Glomerular endothelial cell (primary cell): ENCODE measurements at regions not wholly inside any gene's neighbourhood (a gene's known extent, or its start where the extent isn't known, plus 50 kb on each side); places are given as distances from the start of the nearest gene placed in this dataset.
"Not testable (repeated sequence)": the region's sequence is repeated elsewhere in the genome, so short reads cannot be mapped to it uniquely, and the experiment has no call there.

ENCODE experiments used
- DNase-seq: peaks from one replicate; pipeline ENCODE4 v3.0.0-alpha.2; 2011; ENCODE audit warnings: low read depth, low spot score; ENCODE audit errors: extremely low read depth

- DNase-seq = no peak
Measured at GRCh38 chr10:7070950-7071349, 339.9 kb downstream of the SFMBT2 start.

GRCh38 chr10:7069706-7070105 lies 341.1 kb downstream of the SFMBT2 start:
- no peak for DNase-seq

DNA sequence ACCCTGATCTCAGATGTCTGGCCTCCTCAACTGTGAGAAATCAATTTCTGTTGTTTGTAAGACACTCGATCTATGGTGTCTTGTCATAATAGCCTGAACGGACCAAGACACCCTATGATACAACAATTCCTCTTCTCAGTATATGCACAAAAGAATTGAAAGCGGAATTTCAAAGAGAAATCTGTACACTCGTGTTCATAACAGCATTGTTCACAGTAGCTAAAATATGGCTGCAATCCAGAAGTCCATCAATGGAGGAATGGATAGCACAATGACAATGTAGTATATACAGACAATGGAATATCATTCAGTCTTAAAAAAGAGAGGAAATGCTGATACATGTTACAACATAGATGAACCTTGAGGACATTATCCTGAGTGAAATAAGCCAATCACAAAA lies 354.6 kb downstream of the SFMBT2 start:
- DNase-seq = no peak

DNA sequence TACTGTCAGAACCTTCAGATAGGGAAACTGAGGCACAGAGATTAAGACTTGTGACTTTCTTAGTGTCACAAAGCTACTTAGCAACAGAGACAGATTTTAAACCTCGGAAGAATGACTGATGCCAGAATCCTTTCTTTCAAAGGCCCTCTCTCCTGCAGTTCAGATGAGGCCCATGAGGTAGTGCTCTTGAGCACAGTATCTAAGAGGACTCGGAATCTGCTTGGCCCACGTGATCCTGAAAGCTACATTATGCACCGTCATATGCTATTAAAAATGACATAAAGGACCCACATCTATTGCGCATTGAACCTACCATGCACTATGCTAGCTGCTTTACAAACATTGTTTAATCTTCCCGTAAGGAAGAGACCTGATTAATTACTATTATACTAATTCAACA lies 355.9 kb downstream of the SFMBT2 start:
- DNase-seq = no peak

GRCh38 chr10:7053195-7053594 lies 357.6 kb downstream of the SFMBT2 start:
- no peak for DNase-seq

DNA sequence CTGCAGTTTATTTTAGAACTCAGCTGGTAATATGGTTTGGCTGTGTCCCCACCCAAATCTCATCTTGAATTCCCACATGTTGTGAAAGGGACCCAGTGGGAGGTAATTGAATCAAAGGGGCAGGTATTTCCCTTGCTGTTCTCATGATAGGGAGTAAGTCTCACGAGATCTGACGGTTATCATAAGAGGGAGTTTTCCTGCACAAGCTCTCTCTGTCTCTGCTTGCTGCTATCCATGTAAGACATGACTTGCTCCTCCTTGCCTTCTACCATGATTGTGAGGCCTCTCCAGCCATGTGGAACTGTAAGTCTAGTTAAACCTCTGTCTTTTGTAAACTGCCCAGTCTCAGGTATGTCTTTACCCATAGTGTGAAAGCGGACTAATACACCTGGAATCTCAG lies 360.8 kb downstream of the SFMBT2 start:
- DNase-seq = not testable (repeated sequence)

DNA sequence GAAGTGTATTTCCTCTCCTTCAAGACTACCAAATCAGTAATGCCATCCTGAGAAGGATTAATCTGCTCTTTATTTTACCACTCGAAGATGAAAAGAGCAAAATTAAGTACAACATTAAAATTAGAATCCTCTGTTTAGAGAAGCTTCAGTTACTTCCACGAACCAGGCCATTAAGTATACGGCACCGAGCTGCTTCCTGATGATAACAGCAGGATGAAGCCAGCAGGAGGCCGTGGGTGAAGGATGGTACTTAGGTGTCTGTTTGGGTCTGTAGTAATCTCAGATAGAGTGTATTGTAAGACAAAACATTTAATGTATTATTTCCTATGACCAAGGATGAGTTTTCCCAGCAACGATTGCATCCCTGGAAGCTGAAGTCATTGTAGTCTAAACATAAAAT lies 362.8 kb downstream of the SFMBT2 start:
- no peak for DNase-seq

DNA sequence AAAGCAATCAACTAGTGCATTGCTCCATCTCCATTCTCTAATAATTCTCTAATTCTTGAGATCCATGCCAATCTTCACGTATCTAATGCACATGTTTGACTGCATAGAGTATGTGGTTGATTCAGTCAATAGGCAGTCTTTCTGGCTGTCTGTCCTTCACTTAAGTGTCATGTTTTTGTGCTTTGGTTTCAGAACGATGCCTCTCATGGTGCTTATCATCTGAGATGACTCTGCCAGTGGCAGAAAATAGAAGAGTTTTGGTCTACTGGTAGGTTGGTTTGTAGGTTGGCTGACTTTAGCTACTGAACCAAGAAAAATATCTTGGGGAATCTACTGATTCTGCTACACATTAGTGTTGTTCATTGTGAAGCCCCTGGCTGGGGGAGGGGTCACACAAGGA lies 364.2 kb downstream of the SFMBT2 start:
- no peak for DNase-seq

DNA sequence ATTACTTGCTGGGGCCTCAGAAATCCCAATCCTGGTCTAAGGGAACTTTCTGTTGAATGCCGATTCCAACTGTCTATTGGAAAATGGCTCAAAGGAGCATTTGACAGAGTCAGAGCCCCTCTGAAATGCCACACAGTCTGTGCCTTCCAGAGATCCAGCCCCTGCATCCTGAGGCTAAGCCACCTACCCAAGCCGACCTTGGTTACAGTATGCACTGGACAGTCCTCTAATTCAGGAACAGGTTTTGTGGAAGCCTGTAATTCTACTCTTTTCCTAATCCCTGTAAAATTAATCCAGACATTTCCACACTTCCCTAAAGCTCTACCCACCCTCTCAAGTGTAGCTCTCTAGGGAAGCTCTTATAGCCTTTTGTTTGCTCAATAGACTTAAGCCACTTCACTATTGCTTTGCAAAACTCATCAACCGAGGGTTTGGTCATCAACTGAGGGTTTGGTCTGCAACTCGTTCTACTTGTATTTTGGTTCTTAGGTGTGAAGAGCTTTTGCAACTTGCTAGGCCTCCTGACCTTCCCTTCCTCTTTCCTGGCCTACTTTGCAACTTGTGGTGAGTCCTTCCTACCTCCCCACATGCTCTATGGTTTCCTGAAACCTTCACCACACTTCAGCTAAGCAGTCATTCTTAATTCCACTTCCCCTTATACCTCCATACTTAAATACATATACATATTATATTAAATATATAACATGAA lies 364.8 kb downstream of the SFMBT2 start:
- DNase-seq = no peak

- DNase-seq = no peak
Measured at GRCh38 chr10:7043055-7043653, 367.7 kb downstream of the SFMBT2 start.

DNA sequence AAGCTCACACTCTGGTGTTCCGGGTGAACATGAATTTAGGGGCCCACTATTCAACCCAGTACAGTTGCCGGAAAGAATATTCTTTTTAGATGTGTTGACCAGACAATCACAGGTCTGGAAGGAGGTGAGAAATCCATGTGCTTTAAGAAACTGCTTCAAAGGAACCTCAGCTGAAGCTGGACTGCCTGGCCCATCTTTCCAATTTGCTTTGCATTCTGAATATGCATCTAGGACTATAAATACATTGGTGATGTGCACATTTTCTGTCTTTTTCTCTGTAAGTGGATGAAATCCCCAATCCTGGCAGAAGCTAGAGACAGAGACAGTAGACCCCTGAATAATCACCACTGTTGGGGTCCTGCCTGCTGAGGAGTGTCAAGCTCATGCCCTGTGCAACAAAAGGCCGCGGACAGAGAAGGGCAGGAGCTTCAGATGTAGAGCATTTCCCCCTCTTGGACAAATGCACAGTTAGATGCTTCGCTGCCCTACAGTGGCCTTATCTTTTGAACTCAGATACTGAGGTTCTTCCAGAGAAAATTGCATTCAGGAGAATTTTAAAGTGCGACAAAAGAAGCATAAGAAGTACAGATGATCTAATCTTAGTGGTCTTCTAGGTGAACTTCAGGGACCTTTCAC lies 368.3 kb downstream of the SFMBT2 start:
- DNase-seq = no peak

GRCh38 chr10:7042000-7042399 lies 368.8 kb downstream of the SFMBT2 start:
- DNase-seq = no peak

DNA sequence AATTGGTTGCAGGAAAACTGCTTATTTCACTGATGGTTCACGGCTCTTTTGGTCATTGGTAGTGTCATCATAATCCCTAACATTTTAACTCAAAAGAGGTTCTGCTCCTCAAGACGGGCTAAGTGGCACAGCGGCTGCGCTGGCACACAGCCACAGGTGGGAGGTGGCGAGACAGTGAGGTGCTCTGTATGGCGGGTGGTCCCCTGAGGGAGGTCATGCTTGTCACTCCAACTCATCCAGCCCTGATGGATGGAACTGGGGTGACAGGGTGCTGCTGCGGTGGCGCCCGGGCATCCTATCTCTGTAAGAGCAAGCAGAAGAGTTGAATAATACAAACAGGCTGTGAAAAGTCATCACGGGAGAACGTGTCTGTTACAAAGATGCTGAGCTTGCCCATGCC lies 370.2 kb downstream of the SFMBT2 start:
- DNase-seq = no peak

DNA sequence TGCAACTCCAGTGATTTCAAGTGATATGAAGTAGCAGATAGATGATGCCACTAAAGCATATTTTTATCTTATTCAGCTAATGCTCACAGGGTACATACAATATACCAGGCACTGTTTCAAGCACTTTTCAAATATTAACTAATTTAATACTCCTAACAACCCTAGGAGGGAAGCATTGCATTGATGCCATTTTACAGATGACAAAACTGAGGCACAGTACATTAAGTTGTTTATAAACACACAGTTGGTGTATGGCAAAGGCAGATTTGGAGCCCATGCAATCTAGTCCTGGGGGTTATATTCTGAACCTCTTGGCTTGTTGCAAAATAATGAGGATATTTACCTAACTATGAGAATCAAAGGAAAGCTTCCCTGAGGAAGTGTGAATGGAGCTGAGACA lies 371.0 kb downstream of the SFMBT2 start:
- no peak for DNase-seq

DNA sequence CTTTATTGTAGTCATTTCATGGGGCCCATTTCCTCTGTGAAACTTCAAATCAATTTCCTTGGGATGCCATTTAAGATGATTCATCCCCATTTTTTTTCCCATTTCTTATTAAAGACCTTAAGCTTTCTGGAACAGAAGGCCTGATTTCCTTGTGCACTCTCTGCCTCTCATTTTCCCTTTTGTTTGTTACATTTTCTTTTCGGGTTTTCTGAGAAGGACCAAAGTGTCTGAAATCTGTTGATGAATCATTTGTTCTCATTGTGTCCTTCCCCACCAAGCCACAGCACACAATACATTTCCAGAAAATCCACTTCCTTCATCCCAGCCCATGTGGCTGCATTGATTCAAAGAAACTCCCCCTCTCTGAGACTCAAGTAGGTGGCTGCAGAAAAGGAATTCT lies 372.4 kb downstream of the SFMBT2 start:
- no peak for DNase-seq

DNA sequence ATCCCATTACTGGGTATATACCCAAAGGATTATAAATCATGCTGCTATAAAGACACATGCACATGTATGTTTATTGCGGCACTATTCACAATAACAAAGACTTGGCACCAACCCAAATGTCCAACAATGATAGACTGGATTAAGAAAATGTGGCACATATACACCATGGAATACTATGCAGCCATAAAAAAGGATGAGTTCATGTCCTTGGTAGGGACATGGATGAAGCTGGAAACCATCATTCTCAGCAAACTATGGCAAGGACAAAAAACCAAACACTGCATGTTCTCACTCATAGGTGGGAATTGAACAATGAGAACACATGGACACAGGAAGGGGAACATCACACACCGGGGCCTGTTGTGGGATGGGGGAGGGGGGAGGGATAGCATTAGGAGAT lies 373.4 kb downstream of the SFMBT2 start:
- not testable (repeated sequence) for DNase-seq

DNA sequence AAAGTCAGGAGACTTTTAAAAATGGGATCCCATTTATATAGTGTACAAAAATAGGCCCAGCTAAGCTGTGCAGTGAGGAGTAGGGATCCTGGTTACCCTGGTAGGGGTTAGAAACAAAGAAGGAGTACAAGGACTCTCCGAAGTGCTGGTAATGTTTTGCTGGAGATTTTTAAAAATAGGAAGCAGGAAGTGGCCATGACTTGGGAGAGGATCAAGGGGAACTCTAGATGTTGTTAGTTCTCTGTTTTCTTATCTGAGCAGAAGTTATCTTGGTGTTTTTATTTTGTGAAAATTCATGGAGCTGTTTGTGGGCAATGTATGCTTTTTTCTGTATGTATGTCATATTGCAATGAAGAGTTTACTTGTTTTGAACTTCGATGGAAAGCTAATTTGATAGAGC lies 373.9 kb downstream of the SFMBT2 start:
- no peak for DNase-seq

DNA sequence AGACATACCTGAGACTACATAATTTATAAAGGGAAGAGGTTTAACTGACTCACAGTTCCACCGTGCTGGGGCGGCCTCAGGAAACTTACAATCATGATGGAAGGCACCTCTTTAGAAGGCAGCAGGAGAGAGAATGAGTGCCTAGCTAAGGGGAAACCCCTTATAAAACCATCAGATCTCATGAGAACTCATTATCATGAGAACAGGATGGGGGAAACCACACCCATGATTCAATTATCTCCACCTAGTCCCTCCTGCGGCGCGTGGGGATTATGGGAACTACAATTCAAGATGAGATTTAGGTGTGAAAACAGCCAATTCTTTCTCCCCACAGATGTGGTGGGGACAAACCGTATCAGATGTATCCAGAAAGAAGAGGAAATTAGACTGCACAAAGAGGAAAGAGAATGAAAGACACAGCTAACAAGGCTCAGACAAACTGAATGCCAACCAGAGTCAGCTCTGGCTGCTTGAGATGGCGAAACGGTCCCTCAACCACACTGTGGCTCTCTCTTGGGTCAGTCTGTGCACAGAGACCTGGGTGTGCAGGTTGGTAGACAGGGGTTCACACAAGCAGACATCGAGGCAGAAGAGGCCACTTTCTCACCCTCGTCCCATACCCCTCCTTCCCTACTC lies 375.6 kb downstream of the SFMBT2 start:
- no peak for DNase-seq

DNA sequence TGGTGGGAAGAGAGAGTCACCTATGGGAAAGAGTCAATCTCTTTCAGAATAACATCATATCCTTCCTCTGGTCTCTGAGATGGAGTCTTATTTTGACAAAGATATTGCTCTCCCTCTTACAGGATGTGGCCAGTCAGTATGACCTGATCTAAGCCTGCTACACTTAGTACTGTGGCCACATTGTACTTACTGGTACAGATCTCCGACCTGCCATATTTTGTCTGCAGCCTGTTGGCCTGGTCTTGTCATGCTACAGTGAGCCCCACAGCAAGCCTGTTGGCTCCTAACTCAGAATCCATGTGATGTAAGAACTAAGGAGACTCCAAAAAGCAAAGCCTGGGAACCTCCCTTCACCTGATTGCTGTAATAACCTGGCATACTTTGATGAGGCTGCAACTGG lies 377.8 kb downstream of the SFMBT2 start:
- DNase-seq = no peak

DNA sequence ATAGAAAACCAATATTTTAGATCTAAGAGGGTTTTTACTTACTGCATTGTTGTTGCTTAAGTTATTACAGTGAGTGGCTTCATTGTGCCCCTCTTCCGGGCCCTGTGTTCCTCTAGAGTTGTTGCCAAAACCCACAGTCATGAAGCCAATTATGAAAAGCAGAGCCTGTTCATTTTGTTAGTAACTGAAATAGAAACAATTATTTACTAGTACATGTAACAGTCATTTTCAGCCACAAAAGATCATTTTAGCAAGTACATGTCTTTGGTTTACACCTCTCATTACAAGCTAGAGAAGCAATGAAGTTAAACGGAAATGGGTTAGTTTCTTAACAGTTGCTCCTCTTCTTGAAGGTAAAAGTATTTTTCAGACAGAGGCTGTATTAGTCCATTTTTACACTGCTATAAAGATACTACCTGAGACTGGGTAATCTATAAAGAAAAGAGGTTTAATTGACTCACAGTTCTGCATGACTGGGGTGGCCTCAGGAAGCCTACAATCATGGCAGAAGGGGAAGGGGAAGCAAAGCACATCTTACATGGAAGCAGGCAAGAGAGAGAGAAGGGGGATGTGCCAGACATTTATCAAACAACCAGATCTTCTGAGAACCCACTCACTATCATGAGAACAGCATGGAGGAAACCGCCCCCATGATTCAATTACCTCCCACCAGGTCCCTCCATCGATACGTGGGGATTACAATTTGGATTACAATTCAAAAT lies 380.5 kb downstream of the SFMBT2 start:
- DNase-seq = no peak

GRCh38 chr10:7029672-7030071 lies 381.2 kb downstream of the SFMBT2 start:
- DNase-seq = no peak
